HUES64 (cell line): ENCODE measurements at regions not wholly inside any gene's neighbourhood (a gene's known extent, or its start where the extent isn't known, plus 50 kb on each side); places are given as distances from the start of the nearest gene placed in this dataset.

Source experiments
- H3K27ac ChIP-seq: 2 replicates; pipeline ENCODE4 v1.7.0; 2013; ENCODE audit warnings: low read depth, low read length, inconsistent platforms
- H3K27me3 ChIP-seq: 2 replicates; pipeline ENCODE4 v1.6.1; 2013; ENCODE audit warnings: mild to moderate bottlenecking, low read length; ENCODE audit not compliant: insufficient read depth
- H3K36me3 ChIP-seq: 2 replicates; pipeline ENCODE4 v1.6.1; 2013; ENCODE audit warnings: mild to moderate bottlenecking, low read length; ENCODE audit not compliant: insufficient read depth
- H3K4me1 ChIP-seq: 2 replicates; pipeline ENCODE4 v1.6.1; 2013; ENCODE audit warnings: mild to moderate bottlenecking, low read length, moderate library complexity; ENCODE audit not compliant: insufficient read depth
- H3K4me3 ChIP-seq: 2 replicates; pipeline ENCODE4 v1.5.1; 2013; ENCODE audit warnings: mild to moderate bottlenecking, low read length, moderate library complexity
- H3K9ac ChIP-seq: 2 replicates; pipeline ENCODE4 v1.6.1; 2013; ENCODE audit warnings: mild to moderate bottlenecking, low read depth, low read length
- H3K9me3 ChIP-seq: 2 replicates; pipeline ENCODE4 v1.6.1; 2013; ENCODE audit warnings: low read depth, low read length; ENCODE audit not compliant: insufficient read depth
- WGBS: fragments of 150-250, 120-280 bp; methylation state at CpG from one replicate; pipeline ENCODE4 v1.1.7; 2013; ENCODE audit warnings: missing lambda C conversion rate; 5-methylcytosine and 5-hydroxymethylcytosine counted together

GRCh38 chr6:89028774-89029173 is 51.8 kb upstream of the PNRC1 start:
- H3K27ac ChIP-seq: no peak overlapping the region
- H3K9ac ChIP-seq: no peak overlapping the region
- H3K4me3 ChIP-seq: no peak overlapping the region
- H3K27me3 ChIP-seq: no peaks in the 10 kb centered on the region
- peaks cover 5% of the 10 kb centered on the region; the same call in 1 of the 2 replicates for H3K4me1 ChIP-seq
- 92% methylated on average over 6 of the region's 6 CpGs for WGBS
- H3K9me3 ChIP-seq: no peaks in the 10 kb centered on the region
- H3K36me3 ChIP-seq: no peaks in the 10 kb centered on the region

DNA sequence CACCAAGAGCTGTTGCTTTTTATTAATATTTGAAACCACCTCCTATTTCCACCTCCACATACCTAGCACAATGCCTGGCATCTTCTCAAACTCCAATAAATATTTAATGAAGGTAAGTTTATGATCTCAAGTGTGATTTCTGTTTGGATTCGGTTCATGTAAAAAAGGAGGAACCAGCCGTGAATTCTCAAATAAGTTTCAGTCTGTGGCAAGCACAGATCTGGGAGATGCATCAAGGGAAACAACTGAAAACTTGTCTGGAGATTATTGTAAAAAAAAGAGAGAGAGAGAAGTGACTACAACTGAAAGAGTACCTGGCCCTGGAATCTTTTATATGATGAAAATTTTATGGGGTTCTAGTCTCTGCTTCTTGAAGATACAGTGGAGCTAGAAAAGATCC is 52.8 kb upstream of the PNRC1 start:
- H3K4me3 ChIP-seq: no peak overlapping the region
- no peaks in the 10 kb centered on the region for H3K27me3 ChIP-seq
- H3K27ac ChIP-seq: no peak overlapping the region
- no peak overlapping the region for H3K9ac ChIP-seq
- peaks cover 10% of the 10 kb centered on the region for H3K4me1 ChIP-seq
- H3K9me3 ChIP-seq: no peaks in the 10 kb centered on the region
- no peaks in the 10 kb centered on the region for H3K36me3 ChIP-seq
- WGBS: 91% methylated on average over 2 of the region's 2 CpGs

DNA sequence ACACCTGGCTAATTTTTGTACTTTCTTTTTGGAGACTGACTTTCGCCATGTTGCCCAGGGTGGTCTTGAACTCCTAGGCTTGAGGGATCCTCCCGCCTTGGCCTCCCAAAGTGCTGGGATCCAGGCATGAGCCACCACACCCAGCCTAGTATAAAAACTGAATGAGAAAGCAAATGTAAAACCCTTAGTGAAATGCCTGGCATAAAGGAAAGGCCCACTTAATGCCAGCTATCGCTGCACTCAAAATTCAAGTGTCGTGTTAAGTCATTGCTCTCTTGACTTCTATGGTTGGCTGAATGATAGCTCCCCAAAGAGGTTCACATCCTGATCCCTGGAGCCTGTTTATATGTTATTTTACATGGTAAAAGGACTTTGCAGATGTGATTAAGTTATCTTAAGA is 54.4 kb upstream of the PNRC1 start:
- Histone ChIP-seq H3K9me3 (no peaks in the 10 kb centered on the region), H3K4me1 (peaks cover 25% of the 10 kb centered on the region), H3K36me3 (no peaks in the 10 kb centered on the region), H3K4me3 (no peak overlapping the region), H3K27me3 (no peaks in the 10 kb centered on the region), H3K27ac (no peak overlapping the region), H3K9ac (no peak overlapping the region)
- 99% methylated on average over 4 of the region's 4 CpGs for WGBS

- WGBS: 97% methylated on average over 3 of the region's 3 CpGs
- H3K27me3 ChIP-seq: no peaks in the 10 kb centered on the region
- no peaks in the 10 kb centered on the region for H3K9me3 ChIP-seq
- H3K4me1 ChIP-seq: peaks cover 25% of the 10 kb centered on the region
- no peak overlapping the region for H3K9ac ChIP-seq
- H3K4me3 ChIP-seq: no peak overlapping the region
- no peak overlapping the region for H3K27ac ChIP-seq
- no peaks in the 10 kb centered on the region for H3K36me3 ChIP-seq
Measured at GRCh38 chr6:89025633-89026032, 54.9 kb upstream of the PNRC1 start.

- H3K9ac ChIP-seq: no peak overlapping the region
- WGBS: 95% methylated on average over 1 of the region's 2 CpGs
- no peak overlapping the region for H3K27ac ChIP-seq
- H3K9me3 ChIP-seq: no peaks in the 10 kb centered on the region
- H3K27me3 ChIP-seq: no peaks in the 10 kb centered on the region
- H3K4me1 ChIP-seq: peaks cover 25% of the 10 kb centered on the region
- no peaks in the 10 kb centered on the region for H3K36me3 ChIP-seq
- H3K4me3 ChIP-seq: no peak overlapping the region
Measured at GRCh38 chr6:89024456-89024855, 56.1 kb upstream of the PNRC1 start.

DNA sequence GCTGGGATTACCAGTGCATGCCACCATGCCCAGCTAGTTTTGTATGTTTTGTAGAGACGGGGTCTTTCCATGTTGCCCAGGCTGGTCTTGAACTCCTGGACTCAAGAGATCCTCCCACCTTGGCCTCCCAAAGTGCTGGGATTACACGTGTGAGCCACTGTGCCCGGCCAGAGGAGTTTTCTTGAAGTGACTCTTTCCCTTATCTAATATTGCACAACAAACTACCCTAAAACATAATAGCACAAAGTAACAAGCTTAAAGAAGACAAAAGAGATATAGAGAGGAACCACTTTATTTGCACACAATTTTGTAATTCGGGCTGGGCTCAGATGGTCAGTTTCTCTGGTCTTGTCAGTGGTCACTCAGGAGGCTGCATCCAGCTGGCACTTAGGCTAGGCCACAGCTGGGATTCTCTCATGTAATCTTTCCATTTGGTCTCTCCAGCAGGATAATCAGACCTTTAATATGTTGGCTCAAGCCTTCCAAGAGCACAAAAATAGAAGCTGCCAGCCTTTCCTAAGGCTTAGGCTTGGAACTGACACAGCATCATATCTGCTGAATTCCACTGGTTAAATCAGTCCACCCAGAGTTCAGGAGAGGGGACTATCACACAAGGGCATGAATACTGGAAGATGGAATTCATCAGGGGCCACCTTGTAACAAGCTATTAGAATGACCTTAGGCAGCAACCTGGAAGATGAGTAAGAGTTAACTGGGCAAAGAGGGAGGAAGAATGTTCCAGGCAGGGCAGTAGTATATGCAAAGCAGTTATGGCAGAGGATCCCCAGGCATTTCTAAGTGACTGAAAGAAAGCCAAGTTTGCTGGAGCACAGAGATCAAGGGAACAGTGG is 56.7 kb upstream of the PNRC1 start:
- H3K9ac ChIP-seq: no peak overlapping the region
- no peak overlapping the region for H3K4me3 ChIP-seq
- H3K36me3 ChIP-seq: no peaks in the 10 kb centered on the region
- H3K27me3 ChIP-seq: no peaks in the 10 kb centered on the region
- peaks cover 25% of the 10 kb centered on the region for H3K4me1 ChIP-seq
- H3K9me3 ChIP-seq: no peaks in the 10 kb centered on the region
- no peak overlapping the region for H3K27ac ChIP-seq
- 91% methylated on average over 4 of the region's 4 CpGs for WGBS

- Histone ChIP-seq H3K9me3 (no peaks in the 10 kb centered on the region), H3K4me1 (peaks cover 25% of the 10 kb centered on the region), H3K27ac (no peak overlapping the region), H3K36me3 (no peaks in the 10 kb centered on the region), H3K9ac (no peak overlapping the region), H3K27me3 (no peaks in the 10 kb centered on the region), H3K4me3 (no peak overlapping the region)
Measured at GRCh38 chr6:89022798-89023197, 57.8 kb upstream of the PNRC1 start.

GRCh38 chr6:89021629-89022028 is 58.2 kb upstream of the RNGTT start:
- no peak overlapping the region for H3K9ac ChIP-seq
- H3K27me3 ChIP-seq: no peaks in the 10 kb centered on the region
- peak overlapping the region; percentile 59; the same call in 1 of the 2 replicates for H3K27ac ChIP-seq
- no peaks in the 10 kb centered on the region for H3K9me3 ChIP-seq
- 44% methylated on average over 4 of the region's 4 CpGs for WGBS
- H3K36me3 ChIP-seq: no peaks in the 10 kb centered on the region
- peaks cover 25% of the 10 kb centered on the region for H3K4me1 ChIP-seq
- H3K4me3 ChIP-seq: no peak overlapping the region

- Histone ChIP-seq H3K4me3 (no peak overlapping the region), H3K36me3 (no peaks in the 10 kb centered on the region), H3K27ac (no peak overlapping the region), H3K9ac (no peak overlapping the region), H3K4me1 (no peaks in the 10 kb centered on the region), H3K9me3 (no peaks in the 10 kb centered on the region), H3K27me3 (no peaks in the 10 kb centered on the region)
- 96% methylated on average over 1 of the region's 2 CpGs for WGBS
Measured at GRCh38 chr6:89015971-89016370, 52.6 kb upstream of the RNGTT start.

DNA sequence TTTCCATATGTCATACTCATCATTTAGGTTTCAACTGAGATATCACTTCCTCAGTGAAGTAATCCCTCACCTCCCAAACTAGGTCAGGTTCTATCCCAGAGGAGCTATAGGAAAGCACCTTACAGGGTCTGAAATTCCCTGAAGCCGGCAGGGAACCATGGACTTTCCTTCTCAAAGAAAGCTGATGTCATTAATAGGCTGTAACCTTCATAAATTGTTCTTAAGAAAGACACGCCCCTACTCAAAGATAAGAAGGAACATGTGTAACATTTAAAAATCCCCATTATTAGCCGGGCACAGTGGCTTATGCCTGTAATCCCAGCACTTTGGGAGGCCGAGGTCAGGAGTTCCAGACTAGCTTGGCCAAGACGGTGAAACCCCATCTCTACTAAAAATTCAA is 50.0 kb upstream of the RNGTT start:
- H3K27ac ChIP-seq: no peak overlapping the region
- no peaks in the 10 kb centered on the region for H3K9me3 ChIP-seq
- H3K4me3 ChIP-seq: no peak overlapping the region
- H3K4me1 ChIP-seq: peaks cover 7% of the 10 kb centered on the region; the same call in 1 of the 2 replicates
- WGBS: 67% methylated on average over 4 of the region's 5 CpGs
- no peak overlapping the region for H3K9ac ChIP-seq
- no peaks in the 10 kb centered on the region for H3K36me3 ChIP-seq
- no peaks in the 10 kb centered on the region for H3K27me3 ChIP-seq
